B cell (primary cell): ENCODE measurements at regions not wholly inside any gene's neighbourhood (a gene's known extent, or its start where the extent isn't known, plus 50 kb on each side); places are given as distances from the start of the nearest gene placed in this dataset.

Source experiments
- CTCF ChIP-seq: fragments of 200-600 bp; IDR thresholded peaks from one replicate; pipeline ENCODE4 v1.8.0; 2022; ENCODE audit warnings: antibody characterized with exemption, mild to moderate bottlenecking
- EZH2 ChIP-seq: IDR thresholded peaks from 2 replicates; pipeline ENCODE4 v1.6.1; 2012; ENCODE audit warnings: borderline replicate concordance, low read depth, mild to moderate bottlenecking, moderate library complexity, low read length; ENCODE audit not compliant: insufficient read depth, poor library complexity, severe bottlenecking

- TF ChIP-seq CTCF (no peak), EZH2 (no peak)
Observed at GRCh38 chr18:55950379-55951166, 362.6 kb upstream of the TCF4 start.
